Suppressor macrophage (primary cell): ENCODE measurements at regions not wholly inside any gene's neighbourhood (a gene's known extent, or its start where the extent isn't known, plus 50 kb on each side); places are given as distances from the start of the nearest gene placed in this dataset.
"Not testable (repeated sequence)": the region's sequence is repeated elsewhere in the genome, so short reads cannot be mapped to it uniquely, and the experiment has no call there.

Source experiments
- DNase-seq, 4 experiments: peaks; one replicate each; pipeline ENCODE4 v3.0.0-alpha.2; 2020 to 2022

DNA sequence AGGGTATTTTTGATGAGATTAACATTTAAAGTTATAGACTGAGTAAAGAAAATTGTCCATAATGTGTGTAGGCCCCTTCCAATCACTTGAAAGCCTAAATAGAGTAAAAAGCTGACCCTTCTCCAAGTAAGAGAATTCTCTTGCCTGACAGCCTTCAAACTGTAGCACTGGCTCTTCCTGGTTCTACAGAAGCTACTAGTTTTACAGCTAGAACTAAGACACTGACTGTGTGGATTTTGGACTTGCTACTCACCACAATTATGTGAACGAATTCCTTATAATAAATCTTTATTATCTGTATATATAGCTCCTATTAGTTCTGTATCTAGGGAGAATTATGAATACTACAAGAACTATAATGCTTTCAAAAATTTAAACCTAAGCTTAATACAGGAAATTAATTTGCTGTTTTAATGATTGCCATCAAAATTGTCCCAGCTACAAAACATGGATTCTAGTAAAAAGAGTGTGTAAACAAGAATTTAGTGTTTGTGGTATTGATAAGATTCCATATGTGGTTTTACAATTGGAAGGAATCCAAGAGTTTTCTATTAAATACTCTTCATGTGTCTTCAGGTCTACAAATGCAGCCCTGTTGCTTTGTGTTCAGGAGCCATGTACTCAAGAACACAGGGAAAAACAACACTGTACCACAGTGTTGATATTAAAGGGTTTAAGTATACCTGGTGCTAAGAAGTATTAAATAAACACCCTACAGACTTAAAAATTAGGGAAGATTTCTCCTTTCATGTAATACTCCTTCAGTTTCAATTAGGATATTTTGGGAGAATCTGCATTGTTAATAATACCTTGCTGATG is 366.5 kb downstream of the CXXC4 start:
- no peak for DNase-seq

DNA sequence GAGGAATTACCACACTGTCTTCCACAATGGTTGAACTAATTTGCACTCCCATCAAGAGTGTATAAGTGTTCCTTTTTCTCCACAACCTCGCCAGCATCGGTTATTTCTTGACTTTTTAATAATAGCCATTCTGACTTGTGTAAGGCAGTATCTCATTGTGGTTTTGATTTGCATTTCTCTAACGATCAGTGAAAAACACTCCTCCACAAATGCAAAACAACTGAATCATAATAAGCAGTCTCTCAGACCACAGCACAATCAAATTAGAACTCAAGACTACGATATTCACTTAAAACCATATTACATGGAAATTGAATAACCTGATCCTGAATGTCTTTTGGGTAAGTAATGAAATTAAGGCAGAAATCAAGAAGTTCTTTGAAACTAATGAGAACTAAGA is 371.7 kb downstream of the CXXC4 start:
- DNase-seq: no peak

DNA sequence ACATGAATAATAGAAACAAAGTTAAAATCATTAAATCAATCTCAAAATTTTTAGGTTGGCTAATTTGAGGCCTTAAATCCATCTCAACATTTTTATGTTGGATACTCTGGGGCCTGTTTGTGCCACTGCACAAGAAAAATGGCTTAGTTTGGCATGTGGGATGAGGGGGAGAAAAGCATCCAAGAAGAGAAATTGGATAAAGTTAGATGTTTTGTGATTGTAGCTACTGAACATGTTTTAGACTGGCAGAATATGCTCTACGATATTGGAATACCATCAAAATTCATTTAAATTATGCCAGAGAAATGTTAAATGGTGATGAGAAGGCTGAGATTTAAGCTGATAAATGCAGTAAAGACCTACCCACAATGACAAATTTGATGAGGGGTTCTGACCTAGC is 376.9 kb downstream of the CXXC4 start:
- DNase-seq: no peak

DNA sequence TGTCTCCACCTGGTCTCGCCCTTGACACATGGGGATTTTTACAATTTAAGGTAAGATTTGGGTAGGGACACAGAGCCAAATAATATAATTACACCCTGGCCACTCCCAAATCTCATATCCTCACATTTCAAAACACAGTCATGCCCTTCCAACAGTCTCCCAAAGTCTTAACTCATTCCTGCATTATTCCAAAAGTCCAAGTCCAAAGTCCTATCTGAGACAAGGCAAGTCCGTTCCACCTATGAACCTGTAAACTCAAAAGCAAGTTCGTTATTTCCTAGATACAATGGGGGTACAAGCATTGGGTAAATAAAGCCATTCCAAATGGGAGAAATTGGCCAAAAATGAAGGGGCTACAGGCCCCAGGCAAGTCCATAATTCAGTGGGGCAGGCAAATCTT is 380.8 kb downstream of the CXXC4 start:
- no peak for DNase-seq

DNA sequence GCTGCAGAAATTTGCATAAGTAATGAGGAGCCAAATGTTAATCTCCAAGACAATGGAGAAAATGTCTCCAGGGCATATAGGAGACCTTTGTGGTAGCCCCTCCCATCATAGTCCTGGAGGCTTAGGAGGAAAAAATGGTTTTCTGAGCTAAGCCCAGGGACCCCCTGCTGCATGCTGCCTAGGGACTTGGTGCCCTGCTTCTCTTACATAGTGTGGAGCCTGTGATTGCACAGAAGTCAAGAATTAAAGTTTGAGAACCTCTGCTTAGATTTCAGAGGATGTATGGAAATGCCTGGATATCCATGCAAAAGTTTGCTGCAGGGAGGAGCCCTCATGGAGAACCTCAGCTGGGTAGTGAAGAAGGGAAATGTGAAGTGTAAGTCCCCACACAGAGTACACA is 379.4 kb upstream of the TACR3 start:
- no peak for DNase-seq

DNA sequence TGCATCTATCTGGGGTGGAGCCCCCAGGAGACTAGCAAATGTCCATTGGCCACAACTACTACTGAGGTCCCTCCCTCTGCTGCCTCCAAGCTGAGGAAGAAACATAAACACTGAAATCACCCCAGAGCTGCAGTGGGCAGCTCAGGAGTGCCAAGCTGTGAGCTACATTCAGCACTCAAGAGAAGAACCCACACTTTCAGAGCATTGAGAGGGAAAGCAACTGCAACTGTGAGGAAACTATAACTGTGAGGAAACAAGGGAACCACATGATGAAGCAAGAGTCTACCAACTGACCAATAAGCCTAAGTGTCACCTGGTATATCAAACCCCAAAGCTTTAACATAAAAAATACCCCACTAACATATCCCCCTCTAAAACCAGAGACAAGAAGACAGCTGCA is 373.5 kb upstream of the TACR3 start:
- no peak for DNase-seq

DNA sequence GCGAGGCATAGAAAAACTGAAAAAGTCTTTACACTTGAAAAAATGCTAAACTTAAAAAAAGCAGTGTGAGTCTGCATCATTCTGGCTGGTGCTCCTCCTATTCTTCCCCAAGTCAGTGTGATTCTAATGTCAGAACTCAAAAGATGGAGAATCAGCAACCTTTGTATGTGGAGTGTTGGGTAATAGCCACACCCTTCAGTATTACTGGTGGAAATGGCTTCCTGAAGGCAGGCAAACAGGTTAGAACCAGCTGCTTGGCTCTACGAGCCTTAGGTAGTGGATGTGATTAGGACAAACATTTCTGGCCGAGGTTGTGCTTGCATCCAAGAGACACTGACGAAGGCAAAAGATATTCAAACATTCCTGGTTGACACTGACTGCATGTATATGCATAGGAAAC is 353.4 kb upstream of the TACR3 start:
- DNase-seq: no peak

DNA sequence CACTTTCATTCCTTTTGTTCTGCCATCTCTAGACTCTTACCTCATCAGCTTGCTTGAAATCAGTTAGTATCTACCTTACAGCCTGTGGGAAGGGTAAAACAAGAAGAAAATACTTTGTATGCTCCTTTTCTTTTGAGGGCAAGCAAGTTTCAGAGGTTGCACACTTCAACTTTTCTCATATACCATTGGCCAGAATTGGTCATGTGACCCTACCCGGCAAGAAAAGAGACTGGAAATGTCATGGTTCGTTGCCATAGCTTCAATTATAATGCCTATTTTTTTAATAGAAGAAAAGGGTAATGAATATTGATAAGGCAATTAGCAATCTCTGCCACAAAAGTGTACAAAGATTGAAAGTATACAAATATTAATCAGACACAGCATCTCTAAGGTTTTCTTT is 346.7 kb upstream of the TACR3 start:
- DNase-seq: no peak

DNA sequence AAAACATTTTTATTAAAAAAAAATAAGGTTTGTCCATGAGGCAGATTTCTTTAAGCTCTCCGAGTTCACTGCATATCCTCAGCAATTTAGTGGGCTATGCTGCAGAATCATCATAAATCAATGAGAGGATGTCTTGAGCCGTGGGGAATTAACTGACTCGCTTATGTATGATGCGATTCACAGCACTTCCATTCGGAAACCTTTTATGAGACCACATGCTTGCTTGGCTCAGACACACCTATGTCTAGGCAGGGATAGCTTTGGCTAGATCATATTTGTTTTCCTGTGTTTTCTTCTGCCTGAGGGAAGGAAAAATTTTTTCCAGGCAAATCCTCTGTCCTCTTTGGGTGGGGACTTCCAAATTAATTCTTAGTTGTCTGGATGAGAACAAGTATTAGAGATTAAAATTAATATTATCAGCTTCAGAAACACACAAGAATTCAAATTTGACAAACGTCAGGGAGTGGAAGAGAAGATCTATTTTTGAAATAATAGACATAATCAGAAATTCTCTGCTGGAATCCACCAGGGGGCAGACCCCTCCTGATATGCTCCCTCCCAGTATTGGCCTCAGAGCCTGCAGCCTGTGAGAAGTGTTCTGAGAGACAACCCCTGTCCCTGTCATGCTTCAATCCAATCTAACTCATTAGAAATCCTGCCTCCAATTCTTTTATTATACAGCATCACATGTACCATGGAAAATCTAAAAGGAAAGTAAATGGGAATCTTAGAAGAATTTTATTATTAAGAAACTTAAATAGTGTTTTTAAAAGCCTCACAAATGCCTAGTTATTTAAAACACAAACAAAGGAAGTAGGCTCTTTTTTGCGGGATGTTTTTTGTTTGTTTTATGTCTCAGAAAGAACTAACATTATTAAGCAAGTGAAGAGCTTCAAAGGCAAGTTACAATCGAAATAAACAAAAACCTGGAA is 345.1 kb upstream of the TACR3 start:
- DNase-seq: peak; percentile 26 to 48 (median 34)

DNA sequence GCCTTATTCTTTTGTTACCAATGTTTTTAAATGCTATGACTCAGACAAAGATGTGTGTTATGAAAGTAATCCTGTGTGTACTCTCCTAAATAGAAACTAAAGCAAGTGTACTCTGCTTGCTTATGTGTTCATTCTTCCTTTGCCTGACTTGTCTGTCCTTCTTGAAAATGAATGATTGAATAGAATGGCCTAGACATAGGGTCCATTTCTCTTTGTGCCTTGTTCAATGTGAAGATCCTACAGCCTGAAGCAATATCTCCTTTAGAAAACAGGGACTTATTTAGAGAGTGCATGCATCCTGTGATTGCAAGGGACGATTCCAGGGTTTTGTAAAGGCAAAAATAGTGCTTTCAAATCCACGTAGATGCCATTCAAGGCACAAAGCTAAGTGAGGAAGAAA is 343.6 kb upstream of the TACR3 start:
- DNase-seq: no peak

DNA sequence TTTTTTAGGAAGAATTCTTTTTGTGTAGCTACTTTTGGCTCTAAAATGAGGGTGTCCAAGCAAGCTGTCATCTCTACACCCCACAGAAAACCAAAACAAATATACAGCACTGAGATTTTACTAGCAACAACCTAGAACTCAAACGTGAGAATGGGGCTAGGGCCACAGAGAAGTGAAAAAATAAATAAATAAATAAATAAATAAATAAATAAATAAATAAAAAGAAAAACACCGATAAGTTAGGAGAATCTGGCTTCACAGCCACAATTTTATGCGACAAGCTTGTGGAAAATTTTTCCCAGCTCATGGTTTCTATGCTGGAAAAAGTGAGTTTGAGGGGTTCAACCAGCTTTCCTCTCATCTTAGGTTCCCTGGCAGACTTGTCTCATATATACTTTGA is 324.6 kb upstream of the TACR3 start:
- no peak for DNase-seq

DNA sequence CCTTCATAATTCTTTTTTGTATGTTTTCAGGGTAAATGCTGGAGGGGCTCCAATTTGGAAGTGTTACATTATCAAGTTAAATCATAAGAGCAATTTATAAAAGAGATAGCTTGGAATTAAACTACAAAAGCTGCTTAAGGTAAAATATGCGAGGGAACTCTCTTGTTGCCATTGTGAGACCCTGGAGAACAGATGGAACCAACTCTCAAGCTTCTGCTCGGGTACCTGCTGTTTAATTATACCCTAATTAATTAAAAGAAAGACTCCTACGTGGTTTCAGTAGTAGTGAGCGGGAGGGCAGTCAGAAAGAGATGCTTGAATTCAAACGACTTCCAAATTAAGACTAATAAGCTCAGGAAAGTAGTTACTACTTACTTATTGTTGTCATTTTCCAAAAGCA is 313.1 kb upstream of the TACR3 start:
- DNase-seq: no peak

DNA sequence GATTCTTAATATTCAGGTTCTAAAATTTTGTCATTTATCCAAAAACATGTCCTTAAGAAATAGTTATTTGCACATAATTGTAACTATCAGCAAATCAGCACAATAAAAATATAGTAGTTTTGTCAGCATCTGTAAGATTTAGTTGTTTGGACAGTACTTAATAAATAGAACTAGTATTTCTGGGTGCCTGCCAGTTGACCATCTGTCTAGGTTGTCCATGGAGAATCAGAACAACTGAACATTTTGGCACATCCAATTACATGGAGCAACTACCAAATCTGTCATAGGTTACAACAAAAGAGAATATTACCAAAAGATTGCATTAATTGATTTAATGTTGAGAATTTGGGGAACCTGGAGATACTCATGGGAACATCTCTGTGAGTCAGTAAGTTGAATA is 305.5 kb upstream of the TACR3 start:
- DNase-seq: no peak

DNA sequence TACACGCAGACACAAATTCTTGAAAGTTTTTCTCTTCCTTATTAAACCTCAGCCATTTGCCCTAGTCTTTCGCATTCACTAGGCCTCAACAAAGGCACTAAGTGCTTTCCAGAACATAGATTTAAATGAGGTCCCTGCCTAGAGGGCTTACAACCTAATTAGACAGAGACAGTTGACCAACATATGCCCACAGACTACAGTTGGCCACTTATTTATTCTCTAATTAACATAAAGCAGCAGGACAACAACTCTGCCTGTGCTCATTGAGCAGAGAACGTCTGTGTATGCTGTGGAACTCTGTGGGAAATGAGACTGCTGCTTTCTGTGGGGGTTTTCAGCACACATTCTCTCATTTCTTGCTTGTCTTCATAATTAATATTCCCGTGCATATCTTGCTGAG is 303.0 kb upstream of the TACR3 start:
- DNase-seq: no peak

DNA sequence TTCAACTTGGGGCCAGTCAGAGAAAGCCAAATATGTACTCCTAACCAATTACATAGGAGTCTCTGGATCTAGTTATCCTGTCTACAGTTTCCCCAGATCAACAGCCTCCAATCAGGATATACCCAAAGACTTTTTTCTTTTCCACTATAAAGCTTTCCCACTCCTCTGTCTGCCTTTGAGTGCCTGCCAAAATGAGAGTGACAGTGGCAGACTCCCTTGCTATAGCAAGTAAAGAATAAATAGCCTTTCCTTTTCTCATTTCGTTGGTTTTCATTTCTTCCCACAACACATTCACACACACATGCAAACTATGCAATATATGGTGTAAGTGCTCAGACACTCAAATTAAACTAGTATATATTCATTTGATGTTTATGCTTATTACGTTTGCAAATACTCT is 302.4 kb upstream of the TACR3 start:
- DNase-seq: no peak

DNA sequence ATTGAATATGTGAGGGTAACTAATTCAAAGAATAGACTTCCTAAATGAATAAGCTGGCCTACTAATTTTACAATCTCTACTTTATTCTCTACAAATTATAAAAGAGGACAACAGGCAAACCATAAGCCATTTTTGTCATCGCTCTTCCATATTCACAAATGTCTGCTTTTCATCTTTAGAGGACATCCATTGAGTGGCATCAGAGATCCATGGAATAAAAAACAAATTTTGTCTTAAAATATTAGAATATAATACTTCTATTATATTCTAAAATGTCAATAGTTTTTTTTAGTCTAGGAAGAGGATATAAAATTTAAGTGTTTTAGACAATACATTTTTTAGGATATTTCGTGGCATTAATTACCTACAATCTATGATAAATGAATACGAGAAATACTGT is 300.9 kb upstream of the TACR3 start:
- no peak for DNase-seq

DNA sequence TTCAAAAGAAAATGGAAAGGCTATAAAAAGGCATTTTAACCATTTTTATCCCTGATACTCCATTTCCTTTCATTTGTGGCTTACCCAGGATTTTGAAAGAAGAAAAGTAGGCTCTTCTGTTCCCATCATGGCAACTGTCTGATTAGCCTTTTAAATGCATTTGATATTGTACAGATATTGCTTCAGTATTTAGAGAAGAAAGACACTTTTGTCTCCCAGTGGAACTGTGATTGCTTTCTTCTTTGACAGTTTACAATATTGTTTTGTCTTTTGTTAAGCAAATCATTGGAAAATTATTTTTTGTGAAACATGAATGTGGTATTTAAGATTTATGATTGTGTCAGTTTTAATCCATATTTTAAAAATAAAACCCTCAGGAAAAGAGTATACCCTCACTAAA is 297.4 kb upstream of the TACR3 start:
- DNase-seq: no peak

DNA sequence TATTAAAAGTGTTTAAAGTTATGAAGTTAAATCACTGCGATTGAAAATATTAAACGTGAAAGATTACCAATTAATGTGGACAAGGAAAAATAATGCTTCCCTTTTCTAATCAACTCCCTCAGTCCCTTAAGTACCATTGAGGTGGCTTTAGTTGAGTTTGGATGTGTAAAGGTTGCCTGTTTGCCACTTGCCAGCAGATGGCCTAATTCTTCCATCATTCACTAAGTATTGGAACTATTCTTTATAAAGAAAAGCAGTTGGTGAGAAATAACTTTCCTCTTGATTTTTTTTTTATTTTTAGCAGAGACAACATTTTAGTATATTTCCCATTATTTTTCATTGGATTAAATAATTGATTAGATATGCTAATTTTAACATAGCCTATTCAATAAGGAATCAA is 295.9 kb upstream of the TACR3 start:
- peak in 1 of 4 experiments; percentile 3 for DNase-seq

DNA sequence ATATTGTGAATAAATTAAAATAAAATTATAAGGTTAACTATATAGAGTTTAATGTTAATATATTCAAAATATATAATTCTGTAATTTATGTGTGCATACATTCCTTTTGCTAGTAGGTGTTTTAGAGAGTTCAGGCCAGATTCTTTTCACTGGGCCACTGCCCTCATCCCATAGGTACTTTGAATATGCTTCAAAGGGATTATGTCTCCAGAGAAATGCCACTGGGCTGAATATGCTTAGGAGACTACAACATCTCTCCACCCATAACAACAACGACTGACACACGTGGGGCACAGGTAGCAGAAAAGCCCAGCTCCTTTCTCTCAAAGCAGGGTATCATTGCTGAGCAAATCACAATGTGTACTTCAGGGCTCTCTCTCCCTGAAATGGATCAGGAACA is 290.9 kb upstream of the TACR3 start:
- no peak for DNase-seq

DNA sequence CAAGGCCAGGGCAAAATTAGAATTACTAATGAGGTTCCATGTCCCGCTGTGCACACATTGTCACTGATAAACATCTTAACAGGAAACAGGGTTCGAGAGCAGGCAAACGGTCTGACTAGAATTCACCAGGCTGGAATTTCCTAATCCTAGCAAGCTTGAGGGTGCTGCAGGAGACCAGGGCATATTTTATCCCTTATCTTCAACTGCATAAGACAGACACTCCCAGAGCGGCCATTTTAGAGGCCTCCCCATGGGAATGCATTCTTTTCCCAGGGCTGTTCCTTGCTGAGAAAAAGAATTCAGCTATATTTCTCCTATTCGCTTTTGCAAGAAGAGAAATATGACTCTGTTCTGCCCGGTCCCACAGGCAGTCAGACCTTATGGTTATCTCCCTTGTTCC is 282.5 kb upstream of the TACR3 start:
- DNase-seq: not testable (repeated sequence)

DNA sequence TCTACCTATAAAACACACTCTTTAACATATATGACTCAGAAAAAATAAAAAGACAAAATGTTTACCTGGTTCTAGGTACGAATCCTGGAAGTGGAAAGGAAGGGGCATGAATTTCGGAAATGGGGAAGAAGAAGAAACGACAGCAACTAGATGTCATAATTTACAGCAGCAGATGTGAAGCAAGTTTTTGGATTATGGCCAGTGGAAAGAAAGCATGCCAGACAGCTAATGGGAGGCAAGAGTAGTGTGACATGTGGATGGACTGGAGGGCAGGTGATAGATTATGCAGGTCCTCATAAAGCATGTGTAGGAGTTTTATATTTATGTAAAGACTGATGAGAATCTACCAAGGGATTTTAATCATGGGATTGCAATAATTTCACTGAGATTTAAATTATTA is 279.0 kb upstream of the TACR3 start:
- no peak for DNase-seq

DNA sequence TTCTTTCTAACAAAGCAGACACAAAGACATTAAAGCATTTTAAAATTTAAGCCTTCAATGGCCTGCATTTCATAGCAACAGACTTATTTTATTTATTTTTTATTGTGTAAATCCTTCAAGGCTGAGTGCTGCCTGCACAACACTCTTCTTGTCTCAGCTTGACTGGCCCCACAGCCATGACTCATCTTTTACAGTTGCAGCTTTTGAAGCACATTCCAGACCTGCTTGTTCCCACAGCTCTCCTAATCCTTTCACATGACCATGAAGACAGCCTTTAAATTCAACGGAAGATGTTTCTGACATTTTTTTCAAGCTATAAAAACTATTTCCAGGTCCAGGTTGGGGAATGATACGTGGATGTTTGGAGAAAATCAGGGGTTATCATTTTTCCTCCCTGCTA is 276.9 kb upstream of the TACR3 start:
- no peak for DNase-seq

DNA sequence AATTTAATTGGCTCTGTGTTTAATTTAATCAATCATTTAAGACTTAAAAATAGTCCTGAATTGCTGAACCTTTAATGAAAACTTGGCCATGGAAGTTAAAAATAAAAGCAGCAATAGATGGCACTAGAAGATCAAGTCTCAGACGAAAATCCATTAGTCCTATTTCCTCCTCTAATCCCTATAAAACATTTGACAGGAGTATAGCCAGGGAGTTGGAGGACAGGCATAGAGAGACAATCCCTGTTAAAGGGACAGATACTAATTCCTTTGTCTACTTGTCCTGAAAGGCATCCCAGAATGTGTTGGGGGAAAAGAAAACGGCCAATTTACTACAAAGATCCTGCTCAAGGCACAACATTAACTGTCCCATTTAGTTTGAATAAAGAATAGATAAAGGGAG is 276.3 kb upstream of the TACR3 start:
- no peak for DNase-seq

DNA sequence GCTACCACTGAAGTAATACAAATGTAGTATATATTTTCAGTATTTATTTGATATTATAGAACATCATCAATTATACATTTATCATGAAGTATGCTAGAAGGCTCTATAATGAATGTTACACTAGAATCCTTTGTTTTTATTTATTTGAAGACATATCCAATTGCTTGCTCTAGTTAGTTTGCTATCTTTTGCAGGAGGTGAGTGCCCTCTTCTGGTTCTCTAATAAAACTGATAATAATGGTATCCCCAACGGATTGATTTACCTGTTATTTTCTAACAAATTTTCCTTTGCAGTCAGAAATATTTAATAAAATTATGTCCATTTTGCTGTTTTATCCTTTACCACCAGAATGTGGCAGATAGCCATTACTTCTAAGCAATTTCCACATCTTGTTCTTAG is 274.3 kb upstream of the TACR3 start:
- no peak for DNase-seq
